Fibroblast of lung (primary cell): ENCODE measurements at regions not wholly inside any gene's neighbourhood (a gene's known extent, or its start where the extent isn't known, plus 50 kb on each side); places are given as distances from the start of the nearest gene placed in this dataset.
"Not testable (repeated sequence)": the region's sequence is repeated elsewhere in the genome, so short reads cannot be mapped to it uniquely, and the experiment has no call there.

Experiments used
- CTCF ChIP-seq, 2 donors: IDR thresholded peaks in 1 of 2; conservative IDR thresholded peaks in 1 of 2; 1 replicate in 1 of 2; 2 replicates in 1 of 2; pipeline ENCODE4 v1.5.1; 2011 to 2012; ENCODE audit warnings: low read length in 2 of 2, control low read depth in 1 of 2, inconsistent platforms in 1 of 2, low read depth in 1 of 2, mild to moderate bottlenecking in 1 of 2
- EZH2 ChIP-seq: IDR thresholded peaks from 2 replicates; pipeline ENCODE4 v1.5.1; 2012; ENCODE audit warnings: low read length, control low read depth, mild to moderate bottlenecking; ENCODE audit errors: missing control alignments

GRCh38 chr14:23897291-23897690 is 56.3 kb upstream of the DHRS4 start:
- not testable (repeated sequence) for TF ChIP-seq CTCF (conservative IDR thresholded peaks at IDR 0.05 in 1 of 2, IDR thresholded peaks at IDR 0.05 in 1 of 2; ENCODE audit: low read depth in 1 of 2, low read length in 2 of 2); EZH2
